Lower leg skin (tissue), 4 donors: ENCODE measurements at regions not wholly inside any gene's neighbourhood (a gene's known extent, or its start where the extent isn't known, plus 50 kb on each side); places are given as distances from the start of the nearest gene placed in this dataset.

ENCODE experiments used
- DNase-seq, 2 donors: peaks; one replicate each; pipeline ENCODE4 v3.0.0-alpha.2; 2019; ENCODE audit warnings: low spot score in 2 of 2
- H3K4me3 ChIP-seq: fragments of 200-600 bp; sonication (generic); 2 replicates; pipeline ENCODE4 v1.5.1; 2017; ENCODE audit warnings: mild to moderate bottlenecking, low read depth; ENCODE audit not compliant: poor library complexity, severe bottlenecking
- CTCF ChIP-seq, 3 donors: fragments of 450-650 bp; IDR thresholded peaks; one replicate each; pipeline ENCODE4 v1.5.1; 2016; ENCODE audit warnings: antibody characterized with exemption in 3 of 3, mild to moderate bottlenecking in 3 of 3, moderate library complexity in 2 of 3
- POLR2A ChIP-seq, 2 donors: fragments of 450-650 bp; IDR thresholded peaks; one replicate each; pipeline ENCODE4 v1.6.1; 2016 to 2017; ENCODE audit warnings: antibody characterized with exemption in 2 of 2, mild to moderate bottlenecking in 1 of 2, moderate library complexity in 1 of 2
- WGBS, 2 donors: methylation state at CpG; one replicate each; pipeline ENCODE4 v1.1.5; 2018; 5-methylcytosine and 5-hydroxymethylcytosine counted together
- intact Hi-C: fragments of 100-400 bp; cut with DNase I; formaldehyde crosslinking; loops from one replicate; pipeline ENCODE4 v1.15.0; 2023; ENCODE audit warnings: low total_unique reads

GRCh38 chr1:199466961-199467360 is 560.5 kb upstream of the NR5A2 start:
- DNase-seq, result no peak
- TF ChIP-seq POLR2A (IDR thresholded peaks at IDR 0.05) (no peak), CTCF (IDR thresholded peaks at IDR 0.05) (no peak)
- intact Hi-C loops, result no loop called here
- WGBS, 2 donors, result 23 to 38% methylated on average over 2 of the region's 2 CpGs
- H3K4me3 ChIP-seq, result no peak overlapping the region

DNA sequence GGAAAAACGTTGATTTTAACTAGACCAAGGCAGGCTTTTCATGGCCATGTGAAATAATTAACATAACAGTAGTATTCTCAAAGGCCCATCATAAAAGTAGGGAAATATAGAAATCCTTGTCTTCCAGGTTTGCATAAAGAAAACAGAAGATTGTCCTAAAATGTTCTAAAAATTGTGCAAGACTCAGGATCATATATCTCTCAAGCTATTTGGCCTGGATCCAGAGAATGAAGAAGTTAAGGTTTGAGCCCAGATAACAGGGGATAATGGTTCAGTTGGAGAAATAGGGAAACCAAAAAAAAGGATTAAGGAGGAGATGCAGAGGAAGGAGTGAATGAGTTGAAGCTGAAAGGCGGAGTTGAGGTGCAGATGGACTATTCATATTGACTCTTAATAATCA is 555.5 kb upstream of the NR5A2 start:
- TF ChIP-seq CTCF (IDR thresholded peaks at IDR 0.05), result no peak
- TF ChIP-seq POLR2A (IDR thresholded peaks at IDR 0.05), result no peak
- WGBS, 2 donors, result 74 to 77% methylated on average over 2 of the region's 2 CpGs
- no peak overlapping the region for H3K4me3 ChIP-seq
- intact Hi-C loops, result no loop called here
- DNase-seq, result no peak

DNA sequence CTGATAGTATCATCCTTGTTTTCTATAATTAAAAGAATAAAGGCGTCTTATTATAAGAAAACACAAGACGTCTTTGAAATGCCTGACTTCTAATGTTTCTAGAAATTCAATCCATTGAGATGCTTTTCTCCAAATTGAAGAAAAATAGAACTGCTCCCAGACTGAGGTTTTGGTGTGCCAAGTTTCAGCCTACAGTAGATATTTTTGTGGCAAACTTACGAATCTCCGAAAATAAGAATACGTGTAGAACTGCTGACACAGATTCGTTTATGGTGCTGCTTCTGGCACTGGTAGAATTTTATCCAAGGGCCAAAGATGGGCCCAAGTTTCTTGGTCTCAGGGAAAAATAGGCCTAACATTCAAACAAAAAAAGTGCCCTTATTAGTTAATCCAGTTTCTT is 554.5 kb upstream of the NR5A2 start:
- TF ChIP-seq POLR2A (IDR thresholded peaks at IDR 0.05) (no peak), CTCF (IDR thresholded peaks at IDR 0.05) (no peak)
- intact Hi-C loops, result no loop called here
- H3K4me3 ChIP-seq, result no peak overlapping the region
- WGBS, 2 donors, result 77 to 88% methylated on average over 6 of the region's 6 CpGs
- DNase-seq, result no peak

- DNase-seq, result no peak
- intact Hi-C loops, result no loop called here
- WGBS, 2 donors, result 88% methylated on average over 2 of the region's 2 CpGs
- TF ChIP-seq POLR2A (IDR thresholded peaks at IDR 0.05), result no peak
- H3K4me3 ChIP-seq, result no peak overlapping the region
Measured at GRCh38 chr1:199474738-199475137, 552.8 kb upstream of the NR5A2 start.

GRCh38 chr1:199482426-199482825 is 545.1 kb upstream of the NR5A2 start:
- intact Hi-C loops, result no loop called here
- WGBS, 2 donors, result 63 to 76% methylated on average over 4 of the region's 4 CpGs
- no peak for DNase-seq
- H3K4me3 ChIP-seq, result no peak overlapping the region
- TF ChIP-seq CTCF (IDR thresholded peaks at IDR 0.05) (no peak), POLR2A (IDR thresholded peaks at IDR 0.05) (no peak)

DNA sequence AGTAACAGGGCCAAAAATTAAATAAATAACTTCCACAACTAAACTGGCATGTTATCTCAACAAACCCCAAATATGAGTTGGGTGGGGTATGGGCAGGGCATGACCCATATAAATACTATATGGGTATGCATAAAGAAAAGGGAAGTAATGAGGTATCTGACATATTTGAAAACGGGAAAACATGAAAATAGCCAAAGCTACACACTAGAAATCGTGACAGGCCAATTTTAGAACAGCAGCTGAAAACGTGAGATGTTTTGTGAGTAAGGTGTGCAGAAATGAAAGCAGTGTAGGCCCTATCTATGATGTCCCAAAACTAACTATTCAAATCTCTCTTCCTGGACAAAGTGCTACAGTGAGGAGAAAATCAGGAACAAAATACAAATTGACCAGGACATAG is 537.9 kb upstream of the NR5A2 start:
- 44 to 54% methylated on average over 3 of the region's 3 CpGs for WGBS, 2 donors
- DNase-seq, result no peak
- no peak overlapping the region for H3K4me3 ChIP-seq
- intact Hi-C loops, result no loop called here
- TF ChIP-seq CTCF (IDR thresholded peaks at IDR 0.05), result no peak
- TF ChIP-seq POLR2A (IDR thresholded peaks at IDR 0.05), result no peak
